HEK293 (cell line): ENCODE measurements at regions not wholly inside any gene's neighbourhood (a gene's known extent, or its start where the extent isn't known, plus 50 kb on each side); places are given as distances from the start of the nearest gene placed in this dataset.

ENCODE experiments used
- CTCF ChIA-PET: fragments of 350-600 bp; formaldehyde crosslinking; extraction: SDS; loops from one replicate; lab custom pipeline; 2021; ENCODE audit warnings: antibody characterized with exemption; lab: Yijun Ruan, JAX
- POLR2A ChIA-PET: fragments of 300-600 bp; formaldehyde crosslinking; extraction: SDS; loops from one replicate; lab custom pipeline; 2020; ENCODE audit warnings: antibody characterized with exemption, inconsistent platforms; lab: Yijun Ruan, JAX
- H3K27ac ChIP-seq: fragments of 200-500 bp; sonication (Bioruptor generic); 2 replicates; pipeline ENCODE4 v1.5.1; 2014; ENCODE audit warnings: low read depth, low read length, control low read depth, inconsistent platforms; ENCODE audit errors: extremely low read depth
- H3K36me3 ChIP-seq, 2 experiments: fragments of 200-500 bp in 1 of 2; sonication (Bioruptor generic) in 1 of 2; 1 replicate in 1 of 2; 2 replicates in 1 of 2; pipeline ENCODE4 v1.5.1; 2014 to 2017; ENCODE audit warnings: inconsistent platforms in 2 of 2, low read length in 2 of 2; ENCODE audit not compliant: control insufficient read depth in 2 of 2, insufficient read depth in 1 of 2
- H3K4me1 ChIP-seq: fragments of 200-500 bp; sonication (Bioruptor generic); 2 replicates; pipeline ENCODE4 v1.5.1; 2014; ENCODE audit warnings: mild to moderate bottlenecking, low read length, inconsistent platforms; ENCODE audit not compliant: control insufficient read depth, insufficient read depth
- H3K4me3 ChIP-seq: 2 replicates; pipeline ENCODE4 v1.5.1; 2011; ENCODE audit warnings: low read depth, mild to moderate bottlenecking, control low read depth, low read length, moderate library complexity
- H3K9me3 ChIP-seq: fragments of 200-500 bp; sonication (Bioruptor generic); 2 replicates; pipeline ENCODE4 v1.5.1; 2014; ENCODE audit warnings: low read depth, low read length, inconsistent platforms; ENCODE audit not compliant: control insufficient read depth, insufficient read depth
- HOXC10 ChIP-seq: sonication (generic); formaldehyde crosslinking; IDR thresholded peaks from 2 replicates; pipeline ENCODE4 v1.8.1; 2023; ENCODE audit warnings: mild to moderate bottlenecking, missing genetic modification reagents
- KLF8 ChIP-seq: fragments of 450-650 bp; formaldehyde crosslinking; IDR thresholded peaks from 2 replicates; pipeline ENCODE4 v1.5.1; 2016; ENCODE audit warnings: missing biosample characterization, missing genetic modification characterization
- OSR2 ChIP-seq: fragments of 450-650 bp; formaldehyde crosslinking; IDR thresholded peaks from 2 replicates; pipeline ENCODE4 v1.5.1; 2016; ENCODE audit warnings: missing biosample characterization, missing genetic modification characterization
- WT1 ChIP-seq: fragments of 450-650 bp; formaldehyde crosslinking; IDR thresholded peaks from 2 replicates; pipeline ENCODE4 v1.5.1; 2016; ENCODE audit warnings: missing biosample characterization, missing genetic modification characterization
- ZBTB48 ChIP-seq: fragments of 450-650 bp; formaldehyde crosslinking; IDR thresholded peaks from 2 replicates; pipeline ENCODE4 v1.5.1; 2016; ENCODE audit warnings: missing biosample characterization, missing genetic modification characterization
- ZFP3 ChIP-seq: fragments of 450-650 bp; formaldehyde crosslinking; IDR thresholded peaks from 2 replicates; pipeline ENCODE4 v1.5.1; 2016; ENCODE audit warnings: low read depth, missing biosample characterization, missing genetic modification characterization
- ZNF132 ChIP-seq: fragments of 450-650 bp; formaldehyde crosslinking; IDR thresholded peaks from 2 replicates; pipeline ENCODE4 v1.5.1; 2017; ENCODE audit warnings: missing biosample characterization, missing genetic modification characterization, borderline replicate concordance
- ZNF133 ChIP-seq: fragments of 450-650 bp; formaldehyde crosslinking; IDR thresholded peaks from 2 replicates; pipeline ENCODE4 v1.5.1; 2016; ENCODE audit warnings: missing biosample characterization, missing genetic modification characterization
- ZNF146 ChIP-seq: fragments of 450-650 bp; formaldehyde crosslinking; IDR thresholded peaks from 2 replicates; pipeline ENCODE4 v1.5.1; 2016; ENCODE audit warnings: missing biosample characterization, missing genetic modification characterization
- ZNF19 ChIP-seq: fragments of 450-650 bp; formaldehyde crosslinking; IDR thresholded peaks from 2 replicates; pipeline ENCODE4; 2016; ENCODE audit warnings: missing biosample characterization, missing genetic modification characterization, low read depth
- ZNF202 ChIP-seq: fragments of 450-650 bp; formaldehyde crosslinking; IDR thresholded peaks from 2 replicates; pipeline ENCODE4 v1.5.1; 2016; ENCODE audit warnings: missing biosample characterization, missing genetic modification characterization, borderline replicate concordance
- ZNF221 ChIP-seq: fragments of 450-650 bp; formaldehyde crosslinking; IDR thresholded peaks from 2 replicates; pipeline ENCODE4 v1.5.1; 2017; ENCODE audit warnings: missing biosample characterization, missing genetic modification characterization, borderline replicate concordance
- ZNF391 ChIP-seq: fragments of 450-650 bp; formaldehyde crosslinking; IDR thresholded peaks from 2 replicates; pipeline ENCODE4 v1.5.1; 2016; ENCODE audit warnings: low read depth, missing biosample characterization, missing genetic modification characterization, borderline replicate concordance
- ZNF555 ChIP-seq: fragments of 450-650 bp; formaldehyde crosslinking; conservative IDR thresholded peaks from 2 replicates; pipeline ENCODE4 v1.5.1; 2017; ENCODE audit warnings: missing biosample characterization, mild to moderate bottlenecking, missing genetic modification characterization, inconsistent platforms
- ZNF571 ChIP-seq: fragments of 450-650 bp; formaldehyde crosslinking; IDR thresholded peaks from 2 replicates; pipeline ENCODE4 v1.5.0; 2017; ENCODE audit warnings: missing biosample characterization, missing genetic modification characterization
- ZNF596 ChIP-seq: fragments of 450-650 bp; IDR thresholded peaks from 2 replicates; pipeline ENCODE4 v1.5.0; 2018; ENCODE audit warnings: missing biosample characterization, mild to moderate bottlenecking, missing genetic modification characterization, moderate library complexity
- ZNF677 ChIP-seq: fragments of 450-650 bp; IDR thresholded peaks from 2 replicates; pipeline ENCODE4 v1.5.0; 2018; ENCODE audit warnings: missing biosample characterization, mild to moderate bottlenecking, missing genetic modification characterization, moderate library complexity
- TF ChIP-seq, protein P1 (sequence below): fragments of 450-650 bp; formaldehyde crosslinking; IDR thresholded peaks from 2 replicates; pipeline ENCODE4 v1.5.1; 2017; ENCODE audit warnings: missing biosample characterization, mild to moderate bottlenecking, missing genetic modification characterization, moderate library complexity
- TF ChIP-seq, protein P2 (sequence below): fragments of 450-650 bp; formaldehyde crosslinking; IDR thresholded peaks from 2 replicates; pipeline ENCODE4 v1.5.1; 2016; ENCODE audit warnings: missing biosample characterization, missing genetic modification characterization, borderline replicate concordance
- TF ChIP-seq, protein P3 (sequence below): fragments of 450-650 bp; formaldehyde crosslinking; IDR thresholded peaks from 2 replicates; pipeline ENCODE4 v1.5.1; 2016; ENCODE audit warnings: missing biosample characterization, missing genetic modification characterization, borderline replicate concordance

DNA sequence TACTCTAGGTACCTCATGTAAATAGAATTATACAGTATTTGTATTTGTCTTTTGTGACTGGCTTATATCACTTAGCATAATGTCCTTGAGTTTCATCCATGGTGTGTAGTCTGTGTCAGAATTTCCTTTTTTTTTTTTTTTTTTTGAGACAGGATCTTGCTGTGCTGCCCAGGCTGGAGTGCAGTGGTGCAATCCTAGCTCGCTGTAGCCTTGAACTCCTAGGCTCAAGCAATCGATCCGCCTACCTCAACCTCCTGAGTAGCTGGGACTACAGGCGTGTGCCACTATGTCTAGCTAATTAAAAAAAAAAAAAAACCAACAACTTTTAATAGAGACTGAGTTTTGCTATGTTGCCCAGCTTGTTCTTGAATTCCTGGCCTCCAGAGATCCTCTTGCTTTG lies 89.8 kb upstream of the PODXL start:
- H3K36me3 ChIP-seq = no peaks in the 10 kb centered on the region
- no peak overlapping the region for H3K4me3 ChIP-seq
- TF ChIP-seq ZNF596 (no peak), ZNF677 (no peak)
- TF ChIP-seq, protein P1, sequence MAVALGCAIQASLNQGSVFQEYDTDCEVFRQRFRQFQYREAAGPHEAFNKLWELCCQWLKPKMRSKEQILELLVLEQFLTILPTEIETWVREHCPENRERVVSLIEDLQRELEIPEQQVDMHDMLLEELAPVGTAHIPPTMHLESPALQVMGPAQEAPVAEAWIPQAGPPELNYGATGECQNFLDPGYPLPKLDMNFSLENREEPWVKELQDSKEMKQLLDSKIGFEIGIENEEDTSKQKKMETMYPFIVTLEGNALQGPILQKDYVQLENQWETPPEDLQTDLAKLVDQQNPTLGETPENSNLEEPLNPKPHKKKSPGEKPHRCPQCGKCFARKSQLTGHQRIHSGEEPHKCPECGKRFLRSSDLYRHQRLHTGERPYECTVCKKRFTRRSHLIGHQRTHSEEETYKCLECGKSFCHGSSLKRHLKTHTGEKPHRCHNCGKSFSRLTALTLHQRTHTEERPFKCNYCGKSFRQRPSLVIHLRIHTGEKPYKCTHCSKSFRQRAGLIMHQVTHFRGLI (tag by site-specific recombination) = no peak
- TF ChIP-seq, all 188 proteins: peak for 0
- H3K27ac ChIP-seq = no peak overlapping the region
- no peaks in the 10 kb centered on the region for H3K4me1 ChIP-seq
- CTCF ChIA-PET = interaction anchor here (0.6 to 0.7 kb wide), 3 partner anchors 18 to 133 kb away, joined by 3 to 6 read pairs (median 3); no protein-coding TSS in a partner anchor
- no peaks in the 10 kb centered on the region for H3K9me3 ChIP-seq
- POLR2A ChIA-PET = no interaction called here

DNA sequence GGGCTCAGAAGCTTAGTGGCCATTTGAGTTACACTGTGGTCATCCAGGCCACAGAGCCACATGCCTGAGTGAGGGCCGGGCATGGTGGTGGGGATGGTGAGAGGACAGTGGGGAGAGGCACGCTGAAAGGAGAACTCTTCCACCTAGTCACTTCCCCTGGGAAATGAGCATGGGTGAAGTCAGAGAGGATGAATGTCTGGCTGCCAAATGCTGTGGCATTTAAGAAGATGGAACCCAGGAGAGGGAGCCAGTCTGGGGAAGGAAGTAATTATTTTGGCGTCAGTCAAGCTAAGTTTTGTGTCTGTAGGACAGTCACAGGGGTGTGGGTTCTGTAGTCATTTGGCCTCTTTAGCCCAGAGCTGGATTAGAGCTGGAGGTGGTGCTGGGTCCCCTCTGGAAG lies 86.0 kb upstream of the PODXL start:
- POLR2A ChIA-PET = no interaction called here

DNA sequence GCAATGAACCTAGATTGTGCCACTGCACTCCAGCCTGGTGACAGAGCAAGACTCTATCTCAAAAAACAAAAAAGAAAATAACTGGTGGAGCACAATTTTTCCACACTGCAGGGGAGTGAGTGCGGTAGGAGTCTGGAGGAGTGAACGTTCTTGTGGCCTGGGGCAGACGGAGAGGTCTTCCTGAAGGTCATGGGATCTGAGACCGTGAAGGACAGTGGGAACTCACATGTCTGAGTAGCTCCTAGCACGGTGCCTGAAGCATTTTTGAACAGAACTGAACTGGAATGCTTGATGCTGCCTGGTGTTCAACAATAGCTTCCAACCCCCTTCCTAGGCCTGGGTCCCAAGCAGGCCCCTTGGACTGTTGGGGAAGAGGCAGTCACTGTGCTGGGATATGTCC lies 84.3 kb upstream of the PODXL start:
- no peak for TF ChIP-seq ZNF146 (tag by site-specific recombination)
- TF ChIP-seq ZFP3 = no peak
- TF ChIP-seq ZNF571 (tag by site-specific recombination) = no peak
- TF ChIP-seq ZBTB48 (tag by site-specific recombination) = no peak
- no peak for TF ChIP-seq ZNF221 (tag by site-specific recombination)
- TF ChIP-seq ZNF391 (tag by site-specific recombination) = no peak
- TF ChIP-seq, protein P2, sequence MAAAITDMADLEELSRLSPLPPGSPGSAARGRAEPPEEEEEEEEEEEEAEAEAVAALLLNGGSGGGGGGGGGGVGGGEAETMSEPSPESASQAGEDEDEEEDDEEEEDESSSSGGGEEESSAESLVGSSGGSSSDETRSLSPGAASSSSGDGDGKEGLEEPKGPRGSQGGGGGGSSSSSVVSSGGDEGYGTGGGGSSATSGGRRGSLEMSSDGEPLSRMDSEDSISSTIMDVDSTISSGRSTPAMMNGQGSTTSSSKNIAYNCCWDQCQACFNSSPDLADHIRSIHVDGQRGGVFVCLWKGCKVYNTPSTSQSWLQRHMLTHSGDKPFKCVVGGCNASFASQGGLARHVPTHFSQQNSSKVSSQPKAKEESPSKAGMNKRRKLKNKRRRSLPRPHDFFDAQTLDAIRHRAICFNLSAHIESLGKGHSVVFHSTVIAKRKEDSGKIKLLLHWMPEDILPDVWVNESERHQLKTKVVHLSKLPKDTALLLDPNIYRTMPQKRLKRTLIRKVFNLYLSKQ (tag by site-specific recombination) = no peak
- TF ChIP-seq, protein P3, sequence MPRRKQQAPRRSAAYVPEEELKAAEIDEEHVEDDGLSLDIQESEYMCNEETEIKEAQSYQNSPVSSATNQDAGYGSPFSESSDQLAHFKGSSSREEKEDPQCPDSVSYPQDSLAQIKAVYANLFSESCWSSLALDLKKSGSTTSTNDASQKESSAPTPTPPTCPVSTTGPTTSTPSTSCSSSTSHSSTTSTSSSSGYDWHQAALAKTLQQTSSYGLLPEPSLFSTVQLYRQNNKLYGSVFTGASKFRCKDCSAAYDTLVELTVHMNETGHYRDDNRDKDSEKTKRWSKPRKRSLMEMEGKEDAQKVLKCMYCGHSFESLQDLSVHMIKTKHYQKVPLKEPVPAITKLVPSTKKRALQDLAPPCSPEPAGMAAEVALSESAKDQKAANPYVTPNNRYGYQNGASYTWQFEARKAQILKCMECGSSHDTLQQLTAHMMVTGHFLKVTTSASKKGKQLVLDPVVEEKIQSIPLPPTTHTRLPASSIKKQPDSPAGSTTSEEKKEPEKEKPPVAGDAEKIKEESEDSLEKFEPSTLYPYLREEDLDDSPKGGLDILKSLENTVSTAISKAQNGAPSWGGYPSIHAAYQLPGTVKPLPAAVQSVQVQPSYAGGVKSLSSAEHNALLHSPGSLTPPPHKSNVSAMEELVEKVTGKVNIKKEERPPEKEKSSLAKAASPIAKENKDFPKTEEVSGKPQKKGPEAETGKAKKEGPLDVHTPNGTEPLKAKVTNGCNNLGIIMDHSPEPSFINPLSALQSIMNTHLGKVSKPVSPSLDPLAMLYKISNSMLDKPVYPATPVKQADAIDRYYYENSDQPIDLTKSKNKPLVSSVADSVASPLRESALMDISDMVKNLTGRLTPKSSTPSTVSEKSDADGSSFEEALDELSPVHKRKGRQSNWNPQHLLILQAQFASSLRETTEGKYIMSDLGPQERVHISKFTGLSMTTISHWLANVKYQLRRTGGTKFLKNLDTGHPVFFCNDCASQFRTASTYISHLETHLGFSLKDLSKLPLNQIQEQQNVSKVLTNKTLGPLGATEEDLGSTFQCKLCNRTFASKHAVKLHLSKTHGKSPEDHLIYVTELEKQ (tag by site-specific recombination) = no peak
- no peak for TF ChIP-seq ZNF202 (tag by site-specific recombination)
- no peak for TF ChIP-seq ZNF555 (tag by site-specific recombination)
- TF ChIP-seq ZNF19 (tag by site-specific recombination) = no peak
- TF ChIP-seq WT1 (tag by site-specific recombination) = no peak
- no peak for TF ChIP-seq ZNF133 (tag by site-specific recombination)
- no peak for TF ChIP-seq OSR2 (tag by site-specific recombination)
- no peak for TF ChIP-seq KLF8 (tag by site-specific recombination)
- no peak for TF ChIP-seq HOXC10 (CRISPR knock-in tag)
- Histone ChIP-seq H3K4me3 (no peak overlapping the region), H3K9me3 (no peaks in the 10 kb centered on the region), H3K36me3 (no peaks in the 10 kb centered on the region), H3K27ac (no peak overlapping the region), H3K4me1 (no peaks in the 10 kb centered on the region)
- POLR2A ChIA-PET = interaction anchor here (0.6 kb wide), 1 partner anchor 76 kb away, joined by 5 read pairs; no protein-coding TSS in a partner anchor
- CTCF ChIA-PET = no interaction called here

More for the DNA sequence above, 86.0 kb upstream of the PODXL start:
- Histone ChIP-seq H3K9me3 (no peaks in the 10 kb centered on the region), H3K27ac (no peak overlapping the region), H3K4me3 (no peak overlapping the region), H3K4me1 (no peaks in the 10 kb centered on the region), H3K36me3 (no peaks in the 10 kb centered on the region)
- no peak for TF ChIP-seq ZNF132 (tag by site-specific recombination)
- CTCF ChIA-PET = interaction anchor here (1.1 to 1.6 kb wide), 4 partner anchors 12 to 127 kb away, joined by 3 to 6 read pairs (median 4); no protein-coding TSS in a partner anchor
